ENCODE measurements at regions not wholly inside any gene's neighbourhood (a gene's known extent, or its start where the extent isn't known, plus 50 kb on each side); places are given as distances from the start of the nearest gene placed in this dataset.

GRCh38 chr10:60537697-60538096 lies 148.0 kb upstream of the ANK3 start:
- Histone ChIP-seq H3K9me3 (replicated peaks) (no peaks in the 10 kb centered on the region), H3K27ac (replicated peaks) (no peak overlapping the region), H3K4me3 (no peak overlapping the region), H3K27me3 (ENCODE audit: low read depth) (no peaks in the 10 kb centered on the region), H3K36me3 (no peaks in the 10 kb centered on the region), H3K4me1 (peaks cover 22% of the 10 kb centered on the region)
- intact Hi-C loops (cut with micrococcal nuclease) = no loop called here
- no peak for DNase-seq
- TF ChIP-seq, protein P1, sequence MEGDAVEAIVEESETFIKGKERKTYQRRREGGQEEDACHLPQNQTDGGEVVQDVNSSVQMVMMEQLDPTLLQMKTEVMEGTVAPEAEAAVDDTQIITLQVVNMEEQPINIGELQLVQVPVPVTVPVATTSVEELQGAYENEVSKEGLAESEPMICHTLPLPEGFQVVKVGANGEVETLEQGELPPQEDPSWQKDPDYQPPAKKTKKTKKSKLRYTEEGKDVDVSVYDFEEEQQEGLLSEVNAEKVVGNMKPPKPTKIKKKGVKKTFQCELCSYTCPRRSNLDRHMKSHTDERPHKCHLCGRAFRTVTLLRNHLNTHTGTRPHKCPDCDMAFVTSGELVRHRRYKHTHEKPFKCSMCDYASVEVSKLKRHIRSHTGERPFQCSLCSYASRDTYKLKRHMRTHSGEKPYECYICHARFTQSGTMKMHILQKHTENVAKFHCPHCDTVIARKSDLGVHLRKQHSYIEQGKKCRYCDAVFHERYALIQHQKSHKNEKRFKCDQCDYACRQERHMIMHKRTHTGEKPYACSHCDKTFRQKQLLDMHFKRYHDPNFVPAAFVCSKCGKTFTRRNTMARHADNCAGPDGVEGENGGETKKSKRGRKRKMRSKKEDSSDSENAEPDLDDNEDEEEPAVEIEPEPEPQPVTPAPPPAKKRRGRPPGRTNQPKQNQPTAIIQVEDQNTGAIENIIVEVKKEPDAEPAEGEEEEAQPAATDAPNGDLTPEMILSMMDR (IDR thresholded peaks at IDR 0.05; ENCODE audit: borderline replicate concordance) = no peak

GRCh38 chr10:60536529-60537114 lies 146.9 kb upstream of the ANK3 start:
- Histone ChIP-seq H3K27me3 (ENCODE audit: low read depth) (no peaks in the 10 kb centered on the region), H3K9me3 (replicated peaks) (no peaks in the 10 kb centered on the region), H3K27ac (replicated peaks) (no peak overlapping the region), H3K36me3 (no peaks in the 10 kb centered on the region), H3K4me3 (no peak overlapping the region), H3K4me1 (peaks cover 21% of the 10 kb centered on the region)
- TF ChIP-seq, protein P1 (IDR thresholded peaks at IDR 0.05; ENCODE audit: borderline replicate concordance) = no peak
- intact Hi-C loops (cut with micrococcal nuclease) = no loop called here
- no peak for DNase-seq

DNA sequence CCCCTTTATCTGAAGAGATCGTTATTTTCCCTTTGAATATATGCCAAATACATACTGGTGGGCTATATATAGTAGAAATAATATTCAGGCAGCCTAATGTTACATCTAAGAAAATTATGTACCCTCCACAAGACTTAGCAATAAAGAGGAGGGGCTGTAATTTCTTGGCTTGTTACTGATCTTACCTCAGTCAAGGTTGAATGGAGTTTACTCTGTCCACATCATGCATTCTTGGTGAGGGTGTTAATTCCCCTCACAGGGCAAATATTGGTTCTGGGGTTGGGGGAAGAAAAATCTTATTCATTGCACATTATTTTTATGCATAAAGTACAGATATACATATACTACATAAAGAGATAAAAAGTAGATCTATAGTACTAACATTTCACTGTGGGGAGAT lies 145.8 kb upstream of the ANK3 start:
- TF ChIP-seq, protein P1 (IDR thresholded peaks at IDR 0.05; ENCODE audit: borderline replicate concordance) = no peak
- intact Hi-C loops (cut with micrococcal nuclease) = no loop called here
- H3K27me3 ChIP-seq (ENCODE audit: low read depth) = no peaks in the 10 kb centered on the region

GRCh38 chr10:60534761-60535389 lies 145.2 kb upstream of the ANK3 start:
- TF ChIP-seq, protein P1 (IDR thresholded peaks at IDR 0.05; ENCODE audit: borderline replicate concordance) = no peak
- no peaks in the 10 kb centered on the region for H3K27me3 ChIP-seq (ENCODE audit: low read depth)
- H3K36me3 ChIP-seq = no peaks in the 10 kb centered on the region
- intact Hi-C loops (cut with micrococcal nuclease) = no loop called here
- no peak overlapping the region for H3K4me3 ChIP-seq
- no peaks in the 10 kb centered on the region for H3K9me3 ChIP-seq (replicated peaks)
- DNase-seq = no peak
- no peak overlapping the region for H3K27ac ChIP-seq (replicated peaks)
- peaks cover 11% of the 10 kb centered on the region for H3K4me1 ChIP-seq

More for the DNA sequence above, 145.8 kb upstream of the ANK3 start:
- peaks cover 11% of the 10 kb centered on the region for H3K4me1 ChIP-seq
- H3K36me3 ChIP-seq = no peaks in the 10 kb centered on the region
- no peaks in the 10 kb centered on the region for H3K9me3 ChIP-seq (replicated peaks)
- no peak for DNase-seq
- no peak overlapping the region for H3K27ac ChIP-seq (replicated peaks)
- no peak overlapping the region for H3K4me3 ChIP-seq

- Histone ChIP-seq H3K36me3 (no peaks in the 10 kb centered on the region), H3K4me3 (no peak overlapping the region), H3K9me3 (replicated peaks) (no peaks in the 10 kb centered on the region), H3K27ac (replicated peaks) (no peak overlapping the region), H3K27me3 (ENCODE audit: low read depth) (no peaks in the 10 kb centered on the region), H3K4me1 (peaks cover 11% of the 10 kb centered on the region)
- no peak for DNase-seq
- intact Hi-C loops (cut with micrococcal nuclease) = no loop called here
- TF ChIP-seq, protein P1 (IDR thresholded peaks at IDR 0.05; ENCODE audit: borderline replicate concordance) = no peak
These were observed 143.2 kb upstream of the ANK3 start for GRCh38 chr10:60532696-60533468.
